Psoas muscle (tissue), 7 donors: ENCODE measurements at regions not wholly inside any gene's neighbourhood (a gene's known extent, or its start where the extent isn't known, plus 50 kb on each side); places are given as distances from the start of the nearest gene placed in this dataset.

Experiments used
- ATAC-seq, 4 donors: fragments of 200-7000 bp; cut with Tn5 transposase; one replicate each; pipeline ENCODE4 v1.9.1; 2020; ENCODE audit warnings: moderate library complexity in 3 of 4, mild to moderate bottlenecking in 2 of 4
- DNase-seq, 2 donors: peaks; one replicate each; pipeline ENCODE4 v3.0.0-alpha.2; 2020
- H3K27ac ChIP-seq: fragments of 200-600 bp; one replicate; pipeline ENCODE4 v1.8.0; 2022
- H3K27me3 ChIP-seq, 3 donors: fragments of 200-600 bp in 1 of 3; one replicate each; pipeline versions ENCODE4 v1.6.1 to v1.8.0; 2013 to 2022; ENCODE audit warnings: low read length in 2 of 3, mild to moderate bottlenecking in 2 of 3, moderate library complexity in 1 of 3; ENCODE audit not compliant: insufficient read depth in 3 of 3
- H3K36me3 ChIP-seq, 2 donors: fragments of 200-600 bp in 1 of 2; one replicate each; pipeline versions ENCODE4 v1.6.1 to v1.8.0; 2013 to 2022; ENCODE audit warnings: low read depth in 1 of 2, mild to moderate bottlenecking in 1 of 2, moderate library complexity in 1 of 2; ENCODE audit not compliant: insufficient read depth in 1 of 2
- H3K4me1 ChIP-seq: fragments of 200-600 bp; one replicate; pipeline ENCODE4 v1.8.0; 2022
- H3K4me3 ChIP-seq: fragments of 200-600 bp; one replicate; pipeline ENCODE4 v1.8.0; 2022; ENCODE audit warnings: mild to moderate bottlenecking
- H3K9me3 ChIP-seq: fragments of 200-600 bp; one replicate; pipeline ENCODE4 v1.8.0; 2022
- WGBS, 3 donors: extraction: QIAGEN DNeasy Blood & Tissue Kit; methylation state at CpG; one replicate each; pipeline versions ENCODE4 v1.1.6 to v1.1.7; 2013; 5-methylcytosine and 5-hydroxymethylcytosine counted together
- intact Hi-C, 2 donors: fragments of 100-400 bp; cut with DNase I; formaldehyde crosslinking; loops; one replicate each; pipeline versions ENCODE4 v1.11.0 to v1.14.2; 2022
- TF ChIP-seq, protein P1 (sequence below): fragments of 200-600 bp; IDR thresholded peaks from one replicate; pipeline ENCODE4 v1.8.0; 2022; ENCODE audit warnings: antibody characterized with exemption
- donor health status: healthy with polysubstance abuse.
- donor health status: DM: no; HTN: no; CAD: no; lungs with moderate emphysema.
- donor health status: Bipolar disorder and iron deficiency.
- donor health status: healthy.
- donor health status: DM: yes; HTN: yes; CAD: no.
- donor health status: DM: no; HTN: no; CAD: no.
- donor health status: DM: yes; HTN: yes; CAD: no.

DNA sequence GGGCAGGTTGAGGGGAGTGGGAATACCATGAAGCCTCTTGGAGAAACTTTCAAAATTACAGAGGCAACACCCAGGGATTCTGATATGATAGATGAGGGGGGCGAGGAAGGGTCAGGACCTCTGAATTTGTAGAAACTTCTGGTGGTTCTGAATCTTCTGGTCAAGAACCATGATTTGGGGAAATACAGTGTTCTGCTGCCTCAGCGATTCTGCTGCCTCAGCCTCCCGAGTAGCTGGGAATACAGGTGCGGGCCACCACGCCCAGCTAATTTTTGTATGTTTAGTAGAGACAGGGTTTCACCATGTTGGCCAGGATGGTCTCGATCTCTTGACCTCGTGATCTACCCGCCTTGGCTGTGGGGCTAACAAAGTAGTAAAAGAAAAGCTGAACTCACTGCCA, 70.4 kb downstream of the MAGEF1 start:
- Histone ChIP-seq H3K4me3 (no peak overlapping the region), H3K4me1 (no peaks in the 10 kb centered on the region), H3K27ac (no peak overlapping the region), H3K36me3 (no peaks in the 10 kb centered on the region), H3K27me3 (no peaks in the 10 kb centered on the region), H3K9me3 (no peaks in the 10 kb centered on the region)
- intact Hi-C loops = no loop called here
- WGBS, 3 donors = 93 to 98% (median 96%) methylated on average over 8 of the region's 8 CpGs
- ATAC-seq = no peak
- peak in 1 of 2 donors; percentile 8 for DNase-seq
- TF ChIP-seq, protein P1, sequence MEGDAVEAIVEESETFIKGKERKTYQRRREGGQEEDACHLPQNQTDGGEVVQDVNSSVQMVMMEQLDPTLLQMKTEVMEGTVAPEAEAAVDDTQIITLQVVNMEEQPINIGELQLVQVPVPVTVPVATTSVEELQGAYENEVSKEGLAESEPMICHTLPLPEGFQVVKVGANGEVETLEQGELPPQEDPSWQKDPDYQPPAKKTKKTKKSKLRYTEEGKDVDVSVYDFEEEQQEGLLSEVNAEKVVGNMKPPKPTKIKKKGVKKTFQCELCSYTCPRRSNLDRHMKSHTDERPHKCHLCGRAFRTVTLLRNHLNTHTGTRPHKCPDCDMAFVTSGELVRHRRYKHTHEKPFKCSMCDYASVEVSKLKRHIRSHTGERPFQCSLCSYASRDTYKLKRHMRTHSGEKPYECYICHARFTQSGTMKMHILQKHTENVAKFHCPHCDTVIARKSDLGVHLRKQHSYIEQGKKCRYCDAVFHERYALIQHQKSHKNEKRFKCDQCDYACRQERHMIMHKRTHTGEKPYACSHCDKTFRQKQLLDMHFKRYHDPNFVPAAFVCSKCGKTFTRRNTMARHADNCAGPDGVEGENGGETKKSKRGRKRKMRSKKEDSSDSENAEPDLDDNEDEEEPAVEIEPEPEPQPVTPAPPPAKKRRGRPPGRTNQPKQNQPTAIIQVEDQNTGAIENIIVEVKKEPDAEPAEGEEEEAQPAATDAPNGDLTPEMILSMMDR = no peak

DNA sequence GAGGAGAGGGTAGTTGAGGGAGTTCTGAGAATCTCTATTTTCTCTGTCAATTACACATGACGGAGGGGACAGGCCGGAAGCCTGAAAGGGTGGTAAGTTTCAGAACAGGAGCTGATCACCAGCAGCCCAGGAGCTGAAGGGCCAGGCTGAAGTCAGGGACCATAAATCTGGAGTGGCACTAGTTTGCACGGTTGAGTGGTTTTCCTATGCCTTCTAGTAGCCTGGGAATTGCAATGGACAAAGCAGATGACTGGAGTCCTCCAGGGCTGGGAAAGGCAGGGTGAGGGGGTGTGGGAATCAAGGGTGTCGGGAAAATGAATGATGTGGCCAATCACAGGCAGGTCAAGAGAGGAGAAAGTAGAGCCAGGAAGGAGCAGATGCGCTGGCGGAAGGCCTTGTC, 72.5 kb downstream of the MAGEF1 start:
- DNase-seq = peak in 1 of 2 donors; percentile 19
- no peak overlapping the region for H3K4me3 ChIP-seq
- no peak for ATAC-seq
- TF ChIP-seq, protein P1 = no peak
- peaks cover 0 to 4% (median 0%) of the 10 kb centered on the region in 3 donors for H3K27me3 ChIP-seq
- H3K4me1 ChIP-seq = no peaks in the 10 kb centered on the region
- intact Hi-C loops = no loop called here
- 87 to 95% (median 90%) methylated on average over 6 of the region's 6 CpGs for WGBS, 3 donors
- H3K27ac ChIP-seq = no peak overlapping the region
- no peaks in the 10 kb centered on the region for H3K36me3 ChIP-seq
- no peaks in the 10 kb centered on the region for H3K9me3 ChIP-seq

DNA sequence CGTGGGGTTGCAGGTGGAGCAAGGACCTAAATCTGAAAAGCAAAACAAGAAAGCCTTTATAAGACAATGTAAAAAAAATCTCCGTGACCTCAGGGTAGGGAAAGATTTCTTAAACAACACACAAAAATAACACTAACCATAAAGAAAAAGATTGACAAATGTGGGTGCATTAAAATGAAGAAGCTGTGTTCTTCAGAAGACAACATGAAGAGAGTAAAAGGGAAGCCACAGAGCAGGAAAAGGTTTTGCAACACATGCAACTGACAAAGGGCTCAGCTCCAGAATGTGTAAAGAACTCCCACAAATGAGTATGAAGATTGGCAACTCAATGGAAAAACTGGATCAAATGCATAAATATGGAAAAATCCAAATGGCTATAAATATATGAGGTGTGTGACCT, 74.2 kb downstream of the MAGEF1 start:
- intact Hi-C loops = no loop called here
- ATAC-seq = no peak
- Histone ChIP-seq H3K27ac (no peak overlapping the region), H3K27me3 (peaks cover 0 to 4% (median 0%) of the 10 kb centered on the region in 3 donors), H3K4me3 (no peak overlapping the region), H3K4me1 (no peaks in the 10 kb centered on the region), H3K9me3 (no peaks in the 10 kb centered on the region), H3K36me3 (no peaks in the 10 kb centered on the region)
- WGBS, 3 donors = 89 to 96% (median 91%) methylated on average over 2 of the region's 2 CpGs
- DNase-seq = no peak
- TF ChIP-seq, protein P1 = no peak

DNA sequence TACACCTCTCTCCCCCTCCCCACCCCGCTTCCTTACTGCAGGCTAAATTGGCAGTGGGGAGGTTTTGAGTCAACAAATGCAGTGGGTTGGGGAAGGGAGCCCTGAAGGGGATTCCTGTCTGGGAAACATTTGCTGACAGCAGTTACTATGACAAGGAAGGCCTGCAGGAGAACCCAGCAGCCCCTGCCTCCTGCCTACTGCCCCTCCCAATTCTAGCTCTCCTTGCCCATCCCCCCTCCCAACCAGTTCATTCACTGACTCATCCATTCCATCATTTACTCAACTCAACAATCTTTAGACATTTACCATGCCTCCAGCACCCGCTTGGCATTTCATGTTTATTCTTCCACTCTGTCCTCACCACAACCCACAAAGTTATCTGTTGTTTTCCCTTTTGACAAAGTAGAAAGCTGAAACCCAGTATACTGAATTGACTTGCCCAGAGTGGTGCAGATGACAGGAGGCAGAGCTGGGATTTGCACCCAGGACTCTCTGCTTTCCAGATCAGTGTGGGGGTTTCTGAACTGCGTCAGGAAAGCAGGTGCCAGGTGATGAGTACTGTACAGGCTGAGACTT, 75.0 kb downstream of the MAGEF1 start:
- Histone ChIP-seq H3K27me3 (peaks cover 0 to 4% (median 0%) of the 10 kb centered on the region in 3 donors), H3K36me3 (no peaks in the 10 kb centered on the region), H3K27ac (no peak overlapping the region), H3K4me3 (no peak overlapping the region), H3K9me3 (no peaks in the 10 kb centered on the region), H3K4me1 (no peaks in the 10 kb centered on the region)
- TF ChIP-seq, protein P1 = no peak
- intact Hi-C loops = no loop called here
- 91 to 95% (median 94%) methylated on average over 3 of the region's 3 CpGs for WGBS, 3 donors
- DNase-seq (peak in 1 of 2 donors; percentile 9), ATAC-seq (no peak)

DNA sequence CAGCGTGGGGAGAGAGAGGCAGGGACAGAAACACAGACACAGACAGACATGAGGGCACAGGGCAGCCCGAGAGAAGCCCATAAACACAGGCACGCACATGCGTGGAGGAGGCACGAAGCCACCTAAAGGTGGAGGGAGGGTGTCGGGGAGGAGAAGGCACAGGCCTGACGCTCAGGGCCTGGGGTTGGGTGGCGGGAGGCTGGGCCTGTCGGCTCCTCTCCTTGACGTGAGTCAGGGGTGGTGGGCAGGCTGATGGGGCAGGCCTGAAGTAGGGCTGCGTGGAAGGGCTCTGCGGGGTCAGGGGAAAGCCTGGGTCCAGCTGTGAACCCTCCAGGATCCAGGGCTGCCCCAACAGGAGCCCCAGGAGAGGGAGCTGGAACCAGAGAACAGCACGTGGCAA, 74.2 kb downstream of the EPHB3 start:
- Histone ChIP-seq H3K4me1 (no peaks in the 10 kb centered on the region), H3K36me3 (no peaks in the 10 kb centered on the region), H3K27ac (no peak overlapping the region), H3K4me3 (no peak overlapping the region), H3K27me3 (peaks cover 0 to 4% (median 0%) of the 10 kb centered on the region in 3 donors), H3K9me3 (no peaks in the 10 kb centered on the region)
- TF ChIP-seq, protein P1 = no peak
- no peak for ATAC-seq
- 80 to 81% (median 81%) methylated on average over 12 to 13 of the region's 13 CpGs for WGBS, 3 donors
- intact Hi-C loops = no loop called here
- DNase-seq = peak in 1 of 2 donors; percentile 30
